A549 (cell line): ENCODE measurements at regions not wholly inside any gene's neighbourhood (a gene's known extent, or its start where the extent isn't known, plus 50 kb on each side); places are given as distances from the start of the nearest gene placed in this dataset.

Experiments
- ATAC-seq, 2 experiments: fragments of 200-7000 bp in 1 of 2; fragments of >200 bp in 1 of 2; cut with Nextera tagmentation in 1 of 2; cut with Tn5 transposase in 1 of 2; 3 replicates each; pipeline versions ENCODE4 v1.8.0 to v1.9.1; 2018 to 2020; ENCODE audit warnings: mild to moderate bottlenecking in 1 of 2, moderate library complexity in 1 of 2
- CTCF ChIA-PET: fragments of 300-600 bp; sonication (Branson Sonifier 250); formaldehyde crosslinking; extraction: SDS; loops from one replicate; lab custom pipeline; 2021; ENCODE audit warnings: antibody characterized with exemption, inconsistent platforms; lab: Yijun Ruan, JAX
- POLR2A ChIA-PET: fragments of 350-600 bp; formaldehyde crosslinking; extraction: SDS; loops from one replicate; lab custom pipeline; 2021; ENCODE audit warnings: antibody characterized with exemption, inconsistent platforms; lab: Yijun Ruan, JAX
- DNase-seq, 2 experiments: peaks; one replicate each; pipeline versions ENCODE4 v3.0.0 to v3.0.0-alpha.2; 2011 to 2016; ENCODE audit warnings: low read depth in 1 of 2, low spot score in 1 of 2
- FAIRE-seq: peaks from 2 replicates; lab custom pipeline; 2011; peaks lifted over from hg19 to GRCh38; lab: Jason Lieb, UNC
- H3K27ac ChIP-seq, 2 experiments: fragments of >200 bp; sonication (Bioruptor Twin); formaldehyde crosslinking; 3 replicates each; pipeline ENCODE4 v1.5.1; 2016 to 2017
- H3K4me1 ChIP-seq: fragments of >200 bp; sonication (Bioruptor Twin); formaldehyde crosslinking; 3 replicates; pipeline ENCODE4 v1.6.1; 2016
- H3K4me2 ChIP-seq: fragments of >200 bp; sonication (Bioruptor Twin); formaldehyde crosslinking; 3 replicates; pipeline ENCODE4 v1.6.1; 2016
- H3K4me3 ChIP-seq: fragments of >200 bp; sonication (Bioruptor Twin); formaldehyde crosslinking; 3 replicates; pipeline ENCODE4 v1.5.1; 2016
- H3K9me3 ChIP-seq: fragments of >200 bp; sonication (Bioruptor Twin); formaldehyde crosslinking; 3 replicates; pipeline ENCODE4 v1.6.1; 2016
- CHD4 ChIP-seq: fragments of 200-600 bp; sonication (generic); IDR thresholded peaks from 2 replicates; pipeline ENCODE4 v1.6.1; 2016; ENCODE audit warnings: antibody characterized with exemption, mild to moderate bottlenecking, borderline replicate concordance
- EHF ChIP-seq: fragments of 250-450 bp; sonication (Bioruptor Pico); IDR thresholded peaks from 2 replicates; pipeline ENCODE4 v1.5.0; 2020; ENCODE audit warnings: mild to moderate bottlenecking
- EHMT2 ChIP-seq: fragments of 200-600 bp; sonication (generic); IDR thresholded peaks from 2 replicates; pipeline ENCODE4 v1.6.1; 2016; ENCODE audit warnings: antibody characterized with exemption, low read depth, mild to moderate bottlenecking, moderate library complexity
- FOSB ChIP-seq: fragments of 250-450 bp; sonication (Bioruptor Pico); IDR thresholded peaks from 2 replicates; pipeline ENCODE4 v1.5.0; 2020; ENCODE audit warnings: mild to moderate bottlenecking, moderate library complexity
- FOSL2 ChIP-seq, 2 experiments: fragments of 450-650 bp in 1 of 2; fragments of >200 bp in 1 of 2; sonication (Bioruptor Twin) in 1 of 2; formaldehyde crosslinking; IDR thresholded peaks; 2 replicates each; pipeline versions ENCODE4 v1.5.0 to v1.6.1; 2016 to 2020; ENCODE audit warnings: mild to moderate bottlenecking in 1 of 2, moderate library complexity in 1 of 2
- HEYL ChIP-seq: fragments of 250-450 bp; sonication (Bioruptor Pico); IDR thresholded peaks from 2 replicates; pipeline ENCODE4 v1.8.0; 2021; ENCODE audit warnings: mild to moderate bottlenecking, moderate library complexity
- HMGXB4 ChIP-seq: fragments of 250-450 bp; sonication (Bioruptor Pico); IDR thresholded peaks from 2 replicates; pipeline ENCODE4 v1.5.0; 2021; ENCODE audit warnings: mild to moderate bottlenecking, moderate library complexity, borderline replicate concordance
- HOXA7 ChIP-seq: fragments of 250-450 bp; sonication (Bioruptor Pico); IDR thresholded peaks from 2 replicates; pipeline ENCODE4 v1.5.0; 2020; ENCODE audit warnings: mild to moderate bottlenecking, moderate library complexity
- HOXB5 ChIP-seq: fragments of 250-450 bp; sonication (Bioruptor Pico); IDR thresholded peaks from 2 replicates; pipeline ENCODE4 v1.5.0; 2020; ENCODE audit warnings: mild to moderate bottlenecking, moderate library complexity
- JUN ChIP-seq, 2 experiments: fragments of >200 bp; sonication (Bioruptor Twin); formaldehyde crosslinking; IDR thresholded peaks; 2 replicates in 1 of 2; 3 replicates in 1 of 2; pipeline ENCODE4 v1.6.1; 2016 to 2017
- JUNB ChIP-seq: fragments of >200 bp; sonication (Bioruptor Twin); formaldehyde crosslinking; IDR thresholded peaks from 2 replicates; pipeline ENCODE4 v1.6.1; 2016
- KDM1A ChIP-seq: fragments of 200-600 bp; sonication (generic); IDR thresholded peaks from 2 replicates; pipeline ENCODE4 v1.6.1; 2016; ENCODE audit warnings: low read depth, mild to moderate bottlenecking
- MAFK ChIP-seq: fragments of 450-650 bp; IDR thresholded peaks from 2 replicates; pipeline ENCODE4 v1.6.1; 2014; ENCODE audit not compliant: partially characterized antibody
- MAZ ChIP-seq: fragments of 150-350 bp; IDR thresholded peaks from 2 replicates; pipeline ENCODE4 v1.6.1; 2014; ENCODE audit warnings: antibody characterized with exemption, low read depth, low read length, borderline replicate concordance
- MYC ChIP-seq: IDR thresholded peaks from 2 replicates; pipeline ENCODE4 v1.6.1; 2012; ENCODE audit warnings: mild to moderate bottlenecking, inconsistent platforms, low read length, improper control_type of control experiment, borderline replicate concordance
- PBX3 ChIP-seq: IDR thresholded peaks from 2 replicates; pipeline ENCODE4 v1.6.1; 2012
- POLR2A ChIP-seq: IDR thresholded peaks from 2 replicates; pipeline ENCODE4 v1.6.1; 2012; ENCODE audit warnings: mild to moderate bottlenecking, low read length
- SREBF2 ChIP-seq: fragments of 450-650 bp; IDR thresholded peaks from 2 replicates; pipeline ENCODE4 v1.6.1; 2014; ENCODE audit warnings: mild to moderate bottlenecking, moderate library complexity
- ZC3H11A ChIP-seq: fragments of 450-650 bp; IDR thresholded peaks from 2 replicates; pipeline ENCODE4 v1.6.1; 2014; ENCODE audit warnings: antibody characterized with exemption, mild to moderate bottlenecking
- ZNF302 ChIP-seq: fragments of 250-450 bp; sonication (Bioruptor Pico); IDR thresholded peaks from 2 replicates; pipeline ENCODE4 v1.9.0; 2021; ENCODE audit warnings: inconsistent platforms, mild to moderate bottlenecking, moderate library complexity
- WGBS: methylation state at CpG from one replicate; pipeline ENCODE4 v1.1.6; 2017; ENCODE audit errors: missing lambda C conversion rate; 5-methylcytosine and 5-hydroxymethylcytosine counted together
- TF ChIP-seq, protein P1 (sequence below): fragments of 150-350 bp; IDR thresholded peaks from 2 replicates; pipeline ENCODE4 v1.6.1; 2014; ENCODE audit warnings: low read depth, mild to moderate bottlenecking, low read length
- TF ChIP-seq, protein P2 (sequence below): IDR thresholded peaks from 2 replicates; pipeline ENCODE4 v1.6.1; 2012; ENCODE audit warnings: low read depth, borderline replicate concordance
- TF ChIP-seq, protein P3 (sequence below): fragments of 200-600 bp; sonication (generic); IDR thresholded peaks from 2 replicates; pipeline ENCODE4 v1.6.1; 2016; ENCODE audit warnings: antibody characterized with exemption, mild to moderate bottlenecking, moderate library complexity
- TF ChIP-seq, protein P4 (sequence below): fragments of >200 bp; sonication (Bioruptor Twin); formaldehyde crosslinking; IDR thresholded peaks from 2 replicates; pipeline ENCODE4 v1.6.1; 2016

- no peak for ATAC-seq
- Histone ChIP-seq H3K4me1 (0 out of 3 replicates have a peak, but pooled peaks cover 5% of the 10 kb centered on the region), H3K4me3 (no peak overlapping the region), H3K4me2 (no peak overlapping the region), H3K27ac (no peak overlapping the region), H3K9me3 (no peaks in the 10 kb centered on the region)
- TF ChIP-seq PBX3 (no peak), FOSL2 (IDR thresholded peaks at IDR 0.05) (no peak), FOSL2 (CRISPR knock-in tag; IDR thresholded peaks at IDR 0.05) (no peak)
- no peak for FAIRE-seq
- ChIA-PET POLR2A (no interaction called here), CTCF (no interaction called here)
- no peak for DNase-seq
Observed at GRCh38 chr3:19742935-19743334, 191.1 kb downstream of the EFHB start.

DNA sequence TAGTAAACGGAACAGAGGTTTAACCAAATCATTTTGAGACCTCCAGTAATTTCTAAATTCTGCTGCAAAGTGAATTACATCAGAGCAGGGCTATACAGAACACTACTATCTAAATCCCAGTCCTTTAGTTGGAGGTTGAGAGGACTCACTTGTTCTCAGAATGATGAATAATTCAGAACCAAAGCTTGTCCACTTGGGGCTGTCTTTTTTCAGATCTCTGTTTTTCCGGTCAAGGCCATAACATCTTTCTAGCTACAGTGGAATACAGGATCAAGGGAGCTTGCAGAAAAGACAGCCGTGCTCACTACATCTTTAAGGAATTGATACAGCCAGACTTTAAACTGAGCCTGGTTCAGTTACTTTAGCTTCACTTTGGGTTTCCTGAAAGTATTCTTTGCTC is 194.5 kb downstream of the EFHB start:
- WGBS, result 38% methylated on average over 3 of the region's 3 CpGs
- POLR2A ChIA-PET, result no interaction called here

DNA sequence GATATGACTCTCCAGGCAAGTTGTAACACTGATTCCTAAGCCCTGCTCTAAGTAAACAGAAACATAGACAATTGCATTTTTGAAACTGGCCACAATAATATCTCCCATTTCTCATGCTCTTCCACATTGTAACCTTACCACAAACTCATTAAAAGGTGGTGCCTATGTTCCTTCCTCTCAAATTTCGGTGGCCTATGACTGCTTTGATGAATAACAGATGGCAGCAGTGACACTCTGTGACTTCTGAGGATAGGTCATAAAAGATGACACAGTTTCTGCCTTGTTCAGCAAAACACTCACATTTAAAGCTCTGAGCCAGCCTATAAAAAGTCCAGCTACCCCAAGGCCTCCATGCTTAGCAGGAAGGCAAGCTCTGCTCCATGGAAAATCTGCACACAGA is 195.2 kb downstream of the EFHB start:
- CTCF ChIA-PET, result interaction anchor here (1.2 kb wide), 1 partner anchor 11 kb away, joined by 3 read pairs; no protein-coding TSS in a partner anchor
- no peak for FAIRE-seq
- H3K4me2 ChIP-seq, result peak overlapping the region; percentile 19; the same call in 1 of the 3 replicates
- peaks cover 27% of the 10 kb centered on the region for H3K4me1 ChIP-seq
- no peak for DNase-seq
- no peak overlapping the region for H3K4me3 ChIP-seq
- POLR2A ChIA-PET, result no interaction called here
- no peak overlapping the region for H3K27ac ChIP-seq
- 0% methylated on average over 1 of the region's 1 CpG for WGBS
- no peaks in the 10 kb centered on the region for H3K9me3 ChIP-seq
- ATAC-seq, result no peak; a peak in 1 of 6 replicates
- TF ChIP-seq CHD4, result no peak
- TF ChIP-seq MAZ, result no peak
- TF ChIP-seq MAFK, result no peak
- no peak for TF ChIP-seq FOSL2 (IDR thresholded peaks at IDR 0.05)
- no peak for TF ChIP-seq FOSL2 (CRISPR knock-in tag; IDR thresholded peaks at IDR 0.05)
- TF ChIP-seq HOXB5, result no peak
- TF ChIP-seq ZC3H11A, result no peak
- TF ChIP-seq HMGXB4 (CRISPR knock-in tag), result no peak
- no peak for TF ChIP-seq POLR2A
- TF ChIP-seq MYC, result no peak
- TF ChIP-seq KDM1A, result no peak
- no peak for TF ChIP-seq ZNF302
- TF ChIP-seq, protein P1, sequence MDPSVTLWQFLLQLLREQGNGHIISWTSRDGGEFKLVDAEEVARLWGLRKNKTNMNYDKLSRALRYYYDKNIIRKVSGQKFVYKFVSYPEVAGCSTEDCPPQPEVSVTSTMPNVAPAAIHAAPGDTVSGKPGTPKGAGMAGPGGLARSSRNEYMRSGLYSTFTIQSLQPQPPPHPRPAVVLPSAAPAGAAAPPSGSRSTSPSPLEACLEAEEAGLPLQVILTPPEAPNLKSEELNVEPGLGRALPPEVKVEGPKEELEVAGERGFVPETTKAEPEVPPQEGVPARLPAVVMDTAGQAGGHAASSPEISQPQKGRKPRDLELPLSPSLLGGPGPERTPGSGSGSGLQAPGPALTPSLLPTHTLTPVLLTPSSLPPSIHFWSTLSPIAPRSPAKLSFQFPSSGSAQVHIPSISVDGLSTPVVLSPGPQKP, result no peak
- no peak for TF ChIP-seq JUNB
- TF ChIP-seq, protein P2, sequence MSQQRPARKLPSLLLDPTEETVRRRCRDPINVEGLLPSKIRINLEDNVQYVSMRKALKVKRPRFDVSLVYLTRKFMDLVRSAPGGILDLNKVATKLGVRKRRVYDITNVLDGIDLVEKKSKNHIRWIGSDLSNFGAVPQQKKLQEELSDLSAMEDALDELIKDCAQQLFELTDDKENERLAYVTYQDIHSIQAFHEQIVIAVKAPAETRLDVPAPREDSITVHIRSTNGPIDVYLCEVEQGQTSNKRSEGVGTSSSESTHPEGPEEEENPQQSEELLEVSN, result no peak
- TF ChIP-seq EHMT2, result no peak
- no peak for TF ChIP-seq HOXA7 (CRISPR knock-in tag)
- TF ChIP-seq, protein P3, sequence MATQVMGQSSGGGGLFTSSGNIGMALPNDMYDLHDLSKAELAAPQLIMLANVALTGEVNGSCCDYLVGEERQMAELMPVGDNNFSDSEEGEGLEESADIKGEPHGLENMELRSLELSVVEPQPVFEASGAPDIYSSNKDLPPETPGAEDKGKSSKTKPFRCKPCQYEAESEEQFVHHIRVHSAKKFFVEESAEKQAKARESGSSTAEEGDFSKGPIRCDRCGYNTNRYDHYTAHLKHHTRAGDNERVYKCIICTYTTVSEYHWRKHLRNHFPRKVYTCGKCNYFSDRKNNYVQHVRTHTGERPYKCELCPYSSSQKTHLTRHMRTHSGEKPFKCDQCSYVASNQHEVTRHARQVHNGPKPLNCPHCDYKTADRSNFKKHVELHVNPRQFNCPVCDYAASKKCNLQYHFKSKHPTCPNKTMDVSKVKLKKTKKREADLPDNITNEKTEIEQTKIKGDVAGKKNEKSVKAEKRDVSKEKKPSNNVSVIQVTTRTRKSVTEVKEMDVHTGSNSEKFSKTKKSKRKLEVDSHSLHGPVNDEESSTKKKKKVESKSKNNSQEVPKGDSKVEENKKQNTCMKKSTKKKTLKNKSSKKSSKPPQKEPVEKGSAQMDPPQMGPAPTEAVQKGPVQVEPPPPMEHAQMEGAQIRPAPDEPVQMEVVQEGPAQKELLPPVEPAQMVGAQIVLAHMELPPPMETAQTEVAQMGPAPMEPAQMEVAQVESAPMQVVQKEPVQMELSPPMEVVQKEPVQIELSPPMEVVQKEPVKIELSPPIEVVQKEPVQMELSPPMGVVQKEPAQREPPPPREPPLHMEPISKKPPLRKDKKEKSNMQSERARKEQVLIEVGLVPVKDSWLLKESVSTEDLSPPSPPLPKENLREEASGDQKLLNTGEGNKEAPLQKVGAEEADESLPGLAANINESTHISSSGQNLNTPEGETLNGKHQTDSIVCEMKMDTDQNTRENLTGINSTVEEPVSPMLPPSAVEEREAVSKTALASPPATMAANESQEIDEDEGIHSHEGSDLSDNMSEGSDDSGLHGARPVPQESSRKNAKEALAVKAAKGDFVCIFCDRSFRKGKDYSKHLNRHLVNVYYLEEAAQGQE, result no peak

More for the DNA sequence above, 194.5 kb downstream of the EFHB start:
- TF ChIP-seq, protein P4, sequence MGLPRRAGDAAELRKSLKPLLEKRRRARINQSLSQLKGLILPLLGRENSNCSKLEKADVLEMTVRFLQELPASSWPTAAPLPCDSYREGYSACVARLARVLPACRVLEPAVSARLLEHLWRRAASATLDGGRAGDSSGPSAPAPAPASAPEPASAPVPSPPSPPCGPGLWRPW, result no peak
- TF ChIP-seq JUN (IDR thresholded peaks at IDR 0.05) (no peak), ZNF302 (no peak), HEYL (CRISPR knock-in tag) (no peak), FOSB (CRISPR knock-in tag) (no peak), EHMT2 (no peak), SREBF2 (no peak), EHF (no peak)
- H3K4me1 ChIP-seq, result peaks cover 22% of the 10 kb centered on the region
- DNase-seq, result no peak
- ATAC-seq, result no peak
- H3K9me3 ChIP-seq, result no peaks in the 10 kb centered on the region
- H3K27ac ChIP-seq, result no peak overlapping the region
- H3K4me2 ChIP-seq, result no peak overlapping the region
- H3K4me3 ChIP-seq, result no peak overlapping the region
- CTCF ChIA-PET, result interaction anchor here (1.2 kb wide), 1 partner anchor 11 kb away, joined by 3 read pairs; no protein-coding TSS in a partner anchor
- no peak for FAIRE-seq
